ENCODE measurements at regions not wholly inside any gene's neighbourhood (a gene's known extent, or its start where the extent isn't known, plus 50 kb on each side); places are given as distances from the start of the nearest gene placed in this dataset.
A peak's percentile ranks its signal among the peaks of the same experiment; 100 is the strongest.

DNA sequence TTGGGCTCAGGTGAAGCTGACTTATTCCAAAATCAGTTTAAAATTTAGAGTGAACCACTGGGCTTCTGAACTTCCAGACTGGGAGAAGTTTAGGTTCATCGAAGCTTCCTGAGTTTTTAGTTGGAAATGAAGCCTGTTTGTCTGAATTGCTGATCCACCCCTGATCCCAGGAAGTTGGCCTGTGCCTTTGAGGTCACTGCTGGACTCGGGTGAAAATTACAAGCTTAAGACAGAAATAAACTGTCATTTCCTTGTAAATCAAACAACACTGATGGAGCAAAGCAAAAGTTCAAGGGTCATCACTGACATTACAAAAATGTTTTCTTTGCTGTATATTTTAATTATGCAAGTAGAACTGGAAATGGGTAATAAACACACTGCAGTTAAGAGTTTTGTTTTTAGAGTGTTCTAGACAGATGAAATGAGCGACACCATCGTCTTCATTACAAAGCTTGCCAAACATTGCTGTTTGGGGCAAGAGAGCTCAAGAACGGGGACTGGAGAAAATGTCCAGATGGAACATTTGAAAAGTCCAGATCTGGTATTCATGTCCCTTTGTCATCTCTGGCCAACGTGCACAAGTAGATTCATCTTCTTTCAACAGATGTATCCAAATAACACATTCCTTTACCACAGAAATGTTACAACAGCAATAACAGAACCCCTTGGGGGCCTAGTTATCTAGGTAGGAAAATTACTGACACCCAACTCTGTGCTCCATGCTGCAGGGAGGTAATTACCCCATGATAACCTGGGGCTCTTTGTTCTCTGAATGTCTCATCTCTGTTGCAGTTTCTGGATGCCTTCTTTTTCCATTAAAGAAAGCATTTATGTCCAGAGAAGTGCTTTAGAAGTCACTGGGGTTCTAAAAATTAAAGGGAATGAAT, 142.4 kb upstream of the ERCC6L2 start (continued):
- TF ChIP-seq CHAMP1 (IDR thresholded peaks at IDR 0.05) (no peak), ZNF354B (CRISPR knock-in tag; IDR thresholded peaks at IDR 0.05) (no peak), POLR2H (tag; IDR thresholded peaks at IDR 0.05; ENCODE audit: low read depth) (no peak), ZFX (CRISPR knock-in tag; IDR thresholded peaks at IDR 0.05) (no peak)

GRCh38 chr9:95731876-95732275, 143.6 kb upstream of the ERCC6L2 start:
- CTCF ChIA-PET (ENCODE audit: low intra/inter-chr PET ratio), result no interaction called here
- intact Hi-C loops (cut with micrococcal nuclease), result no loop called here
- TF ChIP-seq CSDE1 (IDR thresholded peaks at IDR 0.05) (no peak), MAFF (IDR thresholded peaks at IDR 0.05; ENCODE audit: low read length) (peak; percentile 11; the same call in 1 of the 2 replicates), MAFG (tag; conservative IDR thresholded peaks at IDR 0.05) (peak; percentile 64), ZNF316 (IDR thresholded peaks at IDR 0.05) (peak; percentile 41; the same call in 1 of the 2 replicates)
- TF ChIP-seq, protein P1, sequence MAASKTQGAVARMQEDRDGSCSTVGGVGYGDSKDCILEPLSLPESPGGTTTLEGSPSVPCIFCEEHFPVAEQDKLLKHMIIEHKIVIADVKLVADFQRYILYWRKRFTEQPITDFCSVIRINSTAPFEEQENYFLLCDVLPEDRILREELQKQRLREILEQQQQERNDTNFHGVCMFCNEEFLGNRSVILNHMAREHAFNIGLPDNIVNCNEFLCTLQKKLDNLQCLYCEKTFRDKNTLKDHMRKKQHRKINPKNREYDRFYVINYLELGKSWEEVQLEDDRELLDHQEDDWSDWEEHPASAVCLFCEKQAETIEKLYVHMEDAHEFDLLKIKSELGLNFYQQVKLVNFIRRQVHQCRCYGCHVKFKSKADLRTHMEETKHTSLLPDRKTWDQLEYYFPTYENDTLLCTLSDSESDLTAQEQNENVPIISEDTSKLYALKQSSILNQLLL (CRISPR knock-in tag; IDR thresholded peaks at IDR 0.05; ENCODE audit: borderline replicate concordance), result no peak
- no TSS peak for BruUV-seq (replicated peaks)
- Histone ChIP-seq H3K9me3 (replicated peaks; ENCODE audit: control insufficient read depth, insufficient read depth, low read depth, low read length) (peaks cover 7% of the 10 kb centered on the region), H3K4me1 (replicated peaks in 1 of 2; ENCODE audit: control insufficient read depth in 2 of 2, insufficient read depth in 2 of 2, low read length in 2 of 2) (peaks cover 0 to 8% of the 10 kb centered on the region in 2 experiments; a peak in 1 of 5 replicates), H3K27me3 (ENCODE audit: control insufficient read depth in 2 of 2, insufficient read depth in 2 of 2, low read length in 2 of 2) (peaks cover 9 to 26% of the 10 kb centered on the region in 2 experiments), H3K4me3 (no peak overlapping the region), H3K9ac (ENCODE audit: insufficient read depth in 1 of 2, low read depth in 2 of 2, low read length in 2 of 2) (no peak overlapping the region), H3K27ac (ENCODE audit: extremely low read depth, low read depth, low read length) (no peak overlapping the region), H3K36me3 (ENCODE audit: control insufficient read depth, insufficient read depth, low read length) (no peaks in the 10 kb centered on the region), H4K20me1 (replicated peaks; ENCODE audit: control insufficient read depth, insufficient read depth, low read length) (no peaks in the 10 kb centered on the region; the same call in 1 of the 2 replicates), H2AFZ (ENCODE audit: low read depth, low read length) (no peak overlapping the region), H3K4me2 (ENCODE audit: insufficient read depth, low read length) (no peak overlapping the region), H3K9me1 (ENCODE audit: control insufficient read depth, insufficient read depth, low read length) (no peaks in the 10 kb centered on the region), H3K79me2 (ENCODE audit: control insufficient read depth, insufficient read depth, low read length) (no peaks in the 10 kb centered on the region)
- no peak for FAIRE-seq
- ATAC-seq, result no peak
- WGBS (ENCODE audit: insufficient coverage, low coverage, missing lambda C conversion rate), result 4% methylated on average over 3 of the region's 3 CpGs
- POLR2A ChIA-PET, result interaction anchor here (0.8 to 1.1 kb wide), 3 partner anchors 11 to 200 kb away, joined by 3 read pairs; no protein-coding TSS in a partner anchor
- in situ Hi-C loops (cut with MboI), result no loop called here
- no peak for DNase-seq (ENCODE audit: extremely low read depth in 1 of 4, low spot score in 3 of 4)

Data from K562 (cell line).